ENCODE measurements at regions not wholly inside any gene's neighbourhood (a gene's known extent, or its start where the extent isn't known, plus 50 kb on each side); places are given as distances from the start of the nearest gene placed in this dataset.

GRCh38 chrX:146141221-146141620, 323.6 kb downstream of the SLITRK2 start:
- no peak for DNase-seq
- TF ChIP-seq CTCF (IDR thresholded peaks at IDR 0.05) (no peak), POLR2A (IDR thresholded peaks at IDR 0.05) (no peak)
- WGBS, 2 donors = 44 to 53% methylated on average over 2 to 4 of the region's 4 CpGs
- intact Hi-C loops (cut with DNase I) = no loop called here
- no peak overlapping the region for H3K4me3 ChIP-seq (replicated peaks in 1 of 3)
- H3K4me1 ChIP-seq = no peaks in the 10 kb centered on the region
- no peaks in the 10 kb centered on the region for H3K36me3 ChIP-seq
- no peak overlapping the region for H3K27ac ChIP-seq
- no peaks in the 10 kb centered on the region for H3K27me3 ChIP-seq
- H3K9me3 ChIP-seq = no peaks in the 10 kb centered on the region

DNA sequence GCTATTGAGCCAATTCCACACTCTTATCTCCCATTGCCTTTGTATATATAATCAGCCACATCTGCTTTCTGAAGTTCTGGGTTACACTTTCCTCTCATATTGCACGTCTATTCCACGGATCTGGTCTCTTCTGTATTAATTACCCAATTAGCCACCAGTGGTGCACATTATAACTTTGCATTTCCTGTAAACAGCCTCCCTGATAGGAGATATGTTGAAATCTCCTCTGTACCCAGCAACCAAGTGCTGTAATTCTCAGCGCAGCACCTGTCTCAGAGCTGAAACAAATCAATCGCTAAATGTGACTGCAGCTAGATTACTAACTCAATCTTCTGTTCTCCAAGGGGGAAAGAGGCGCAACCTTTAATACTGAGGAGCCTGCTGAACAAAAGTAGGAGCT, 326.4 kb downstream of the SLITRK2 start:
- Histone ChIP-seq H3K4me3 (replicated peaks in 1 of 3) (no peak overlapping the region), H3K36me3 (no peaks in the 10 kb centered on the region), H3K4me1 (no peaks in the 10 kb centered on the region), H3K9me3 (no peaks in the 10 kb centered on the region), H3K27me3 (no peaks in the 10 kb centered on the region), H3K27ac (no peak overlapping the region)
- no peak for DNase-seq
- intact Hi-C loops (cut with DNase I) = no loop called here
- WGBS, 2 donors = 85% methylated on average over 5 of the region's 5 CpGs
- TF ChIP-seq CTCF (IDR thresholded peaks at IDR 0.05) = no peak
- TF ChIP-seq POLR2A (IDR thresholded peaks at IDR 0.05) = no peak

DNA sequence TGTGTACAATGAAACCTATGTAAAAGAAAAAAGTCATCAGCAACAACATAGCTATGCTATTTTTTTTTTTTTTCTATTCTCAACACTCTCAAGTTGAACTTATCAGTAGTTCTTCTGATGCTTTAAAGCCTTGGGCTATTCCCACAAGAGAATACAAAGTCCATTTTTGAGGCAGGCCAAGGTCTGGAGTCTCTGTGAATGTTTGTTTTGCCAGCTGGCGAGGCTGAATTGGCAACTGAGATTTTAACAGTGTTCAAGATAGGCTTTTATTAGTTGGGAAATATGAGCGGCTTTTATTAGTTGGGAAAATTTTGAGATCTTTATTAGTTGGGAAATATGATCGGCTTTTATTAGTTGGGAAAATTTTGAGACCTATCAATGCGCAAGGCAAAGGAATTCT, 336.6 kb downstream of the SLITRK2 start:
- H3K27ac ChIP-seq = no peak overlapping the region
- intact Hi-C loops (cut with DNase I) = no loop called here

GRCh38 chrX:146160443-146161203, 343.0 kb downstream of the SLITRK2 start:
- intact Hi-C loops (cut with DNase I) = no loop called here
- no peak overlapping the region for H3K27ac ChIP-seq
- H3K9me3 ChIP-seq = no peaks in the 10 kb centered on the region
- no peaks in the 10 kb centered on the region for H3K36me3 ChIP-seq
- no peak for DNase-seq
- TF ChIP-seq POLR2A (IDR thresholded peaks at IDR 0.05) = no peak
- no peak for TF ChIP-seq CTCF (IDR thresholded peaks at IDR 0.05)
- H3K27me3 ChIP-seq = no peaks in the 10 kb centered on the region
- H3K4me3 ChIP-seq (replicated peaks in 1 of 3) = no peak overlapping the region
- H3K4me1 ChIP-seq = no peaks in the 10 kb centered on the region

More for the DNA sequence above, 336.6 kb downstream of the SLITRK2 start:
- Histone ChIP-seq H3K27me3 (no peaks in the 10 kb centered on the region), H3K9me3 (no peaks in the 10 kb centered on the region), H3K36me3 (no peaks in the 10 kb centered on the region), H3K4me1 (no peaks in the 10 kb centered on the region), H3K4me3 (replicated peaks in 1 of 3) (no peak overlapping the region)
- 89 to 90% methylated on average over 4 of the region's 4 CpGs for WGBS, 2 donors
- no peak for DNase-seq
- TF ChIP-seq POLR2A (IDR thresholded peaks at IDR 0.05) (no peak), CTCF (IDR thresholded peaks at IDR 0.05) (no peak)

DNA sequence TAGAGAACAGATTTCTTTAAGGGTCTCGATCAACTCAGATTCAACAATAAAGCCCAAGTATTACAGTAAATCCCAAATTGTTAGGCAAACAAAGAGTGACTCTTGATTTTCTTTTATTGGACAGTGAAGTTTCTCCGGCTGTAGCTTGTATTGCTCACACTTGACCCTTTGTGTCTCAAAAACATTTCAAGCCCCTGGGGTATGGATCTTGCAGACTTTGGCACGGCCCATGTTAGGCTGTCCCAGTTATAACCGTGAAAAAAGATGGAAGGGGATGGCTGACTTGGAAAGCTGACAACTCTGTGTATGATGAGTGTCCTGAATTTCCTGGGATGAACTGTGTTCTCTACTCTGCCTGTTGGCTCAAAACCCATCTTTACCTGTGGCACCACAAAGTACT, 356.1 kb downstream of the SLITRK2 start:
- Histone ChIP-seq H3K9me3 (no peaks in the 10 kb centered on the region), H3K27me3 (no peaks in the 10 kb centered on the region), H3K27ac (no peak overlapping the region), H3K36me3 (no peaks in the 10 kb centered on the region), H3K4me1 (no peaks in the 10 kb centered on the region), H3K4me3 (replicated peaks in 1 of 3) (no peak overlapping the region)
- DNase-seq = no peak
- intact Hi-C loops (cut with DNase I) = no loop called here
- no peak for TF ChIP-seq POLR2A (IDR thresholded peaks at IDR 0.05)
- no peak for TF ChIP-seq CTCF (IDR thresholded peaks at IDR 0.05)
- WGBS, 2 donors = 61 to 83% methylated on average over 4 of the region's 4 CpGs
